K562 (cell line): ENCODE measurements at regions not wholly inside any gene's neighbourhood (a gene's known extent, or its start where the extent isn't known, plus 50 kb on each side); places are given as distances from the start of the nearest gene placed in this dataset.

ENCODE experiments used
- ATAC-seq: fragments of 200-7000 bp; cut with Tn5 transposase; 3 replicates; pipeline ENCODE4 v1.9.1; 2020; ENCODE audit warnings: moderate library complexity
- BruUV-seq: library from RNA; stranded (reverse); fragments of 400-500 nt; replicated peaks from 2 replicates; lab custom pipeline; 2021; lab: Mats Ljungman, UMichigan
- CTCF ChIA-PET: fragments of 300-600 bp; formaldehyde crosslinking; extraction: SDS; loops from one replicate; lab custom pipeline; 2021; ENCODE audit warnings: low intra/inter-chr PET ratio; lab: Yijun Ruan, JAX
- POLR2A ChIA-PET: fragments of 300-600, 350-650 bp; sonication (Branson Sonifier 250); formaldehyde crosslinking; extraction: SDS; loops from one replicate; lab custom pipeline; 2021; ENCODE audit warnings: antibody characterized with exemption, inconsistent platforms; lab: Yijun Ruan, JAX
- DNase-seq, 4 experiments: peaks; one replicate each; pipeline versions ENCODE4 v3.0.0 to v3.0.0-alpha.2; 2011 to 2018; ENCODE audit warnings: low spot score in 3 of 4, mixed read lengths in 3 of 4; ENCODE audit errors: extremely low read depth in 1 of 4
- FAIRE-seq: peaks from 2 replicates; lab custom pipeline; 2011; peaks lifted over from hg19 to GRCh38; lab: Jason Lieb, UNC
- H2AFZ ChIP-seq: 2 replicates; pipeline ENCODE4 v1.6.0; 2011; ENCODE audit warnings: low read depth, low read length, control low read depth, inconsistent platforms
- H3K27ac ChIP-seq: fragments of 200-600 bp; 3 replicates; pipeline ENCODE4 v1.8.0; 2011; ENCODE audit warnings: low read depth, mild to moderate bottlenecking, control low read depth, inconsistent platforms, low read length, moderate library complexity, mixed read lengths; ENCODE audit errors: extremely low read depth
- H3K27me3 ChIP-seq, 2 experiments: fragments of 300-600 bp in 1 of 2; 2 replicates in 1 of 2; 3 replicates in 1 of 2; pipeline versions ENCODE4 v1.6.0 to v1.8.0; 2011; ENCODE audit warnings: inconsistent platforms in 2 of 2, low read length in 2 of 2, mild to moderate bottlenecking in 1 of 2, mixed read lengths in 1 of 2, moderate library complexity in 1 of 2; ENCODE audit not compliant: control insufficient read depth in 2 of 2, insufficient read depth in 2 of 2
- H3K36me3 ChIP-seq: fragments of 300-600 bp; 3 replicates; pipeline ENCODE4 v1.8.0; 2011; ENCODE audit warnings: mild to moderate bottlenecking, low read length, inconsistent platforms; ENCODE audit not compliant: control insufficient read depth, insufficient read depth
- H3K4me1 ChIP-seq, 2 experiments: fragments of 200-600 bp in 1 of 2; replicated peaks in 1 of 2; 2 replicates in 1 of 2; 3 replicates in 1 of 2; pipeline versions ENCODE4 v1.5.1 to v1.8.0; 2011; ENCODE audit warnings: inconsistent platforms in 2 of 2, low read length in 2 of 2, mild to moderate bottlenecking in 1 of 2, mixed read lengths in 1 of 2, moderate library complexity in 1 of 2; ENCODE audit not compliant: control insufficient read depth in 2 of 2, insufficient read depth in 2 of 2
- H3K4me2 ChIP-seq: 2 replicates; pipeline ENCODE4 v1.6.1; 2011; ENCODE audit warnings: low read length, control low read depth, inconsistent platforms, mixed read lengths; ENCODE audit not compliant: insufficient read depth
- H3K4me3 ChIP-seq: fragments of 200-600 bp; sonication (generic), shearing (Covaris generic); 2 replicates; pipeline ENCODE4 v1.5.1; 2016; ENCODE audit warnings: control low read depth, inconsistent platforms
- H3K79me2 ChIP-seq: fragments of 200-600 bp; 3 replicates; pipeline ENCODE4 v1.8.0; 2011; ENCODE audit warnings: low read length, inconsistent platforms; ENCODE audit not compliant: control insufficient read depth, insufficient read depth
- H3K9ac ChIP-seq, 2 experiments: 2 replicates each; pipeline versions ENCODE4 v1.6.0 to v1.6.1; 2011; ENCODE audit warnings: low read depth in 2 of 2, low read length in 2 of 2, control low read depth in 1 of 2, inconsistent platforms in 1 of 2, mild to moderate bottlenecking in 1 of 2, mixed read lengths in 1 of 2; ENCODE audit not compliant: insufficient read depth in 1 of 2
- H3K9me1 ChIP-seq: one replicate; pipeline ENCODE4 v1.6.0; 2011; ENCODE audit warnings: inconsistent platforms, mild to moderate bottlenecking, low read length, moderate library complexity; ENCODE audit not compliant: control insufficient read depth, insufficient read depth
- H3K9me3 ChIP-seq: replicated peaks from 2 replicates; pipeline ENCODE4 v1.5.1; 2011; ENCODE audit warnings: low read depth, low read length, inconsistent platforms; ENCODE audit not compliant: control insufficient read depth, insufficient read depth
- H4K20me1 ChIP-seq: replicated peaks from 2 replicates; pipeline ENCODE4 v1.6.1; 2011; ENCODE audit warnings: low read length, inconsistent platforms, mixed read lengths; ENCODE audit not compliant: control insufficient read depth, insufficient read depth
- ATF3 ChIP-seq, 2 experiments: fragments of 450-650 bp in 1 of 2; sonication (generic) in 1 of 2; formaldehyde crosslinking in 1 of 2; IDR thresholded peaks in 1 of 2; conservative IDR thresholded peaks in 1 of 2; 2 replicates each; pipeline versions ENCODE4 v1.6.1 to v1.8.1; 2016 to 2023; ENCODE audit warnings: mild to moderate bottlenecking in 2 of 2, moderate library complexity in 2 of 2, inconsistent platforms in 1 of 2, missing genetic modification reagents in 1 of 2
- C11orf30 ChIP-seq: fragments of 450-650 bp; IDR thresholded peaks from 2 replicates; pipeline ENCODE4 v1.6.1; 2016; ENCODE audit warnings: low read depth, mild to moderate bottlenecking
- CBFA2T3 ChIP-seq: fragments of 450-650 bp; IDR thresholded peaks from 2 replicates; pipeline ENCODE4 v1.6.1; 2017
- DLX4 ChIP-seq: fragments of 250-450 bp; sonication (Bioruptor Pico); IDR thresholded peaks from 2 replicates; pipeline ENCODE4 v1.6.1; 2021; ENCODE audit warnings: mild to moderate bottlenecking
- FOS ChIP-seq: IDR thresholded peaks from 3 replicates; pipeline ENCODE4 v1.6.1; 2011; ENCODE audit not compliant: insufficient read length; ENCODE audit errors: extremely low read depth
- JUN ChIP-seq, 2 experiments: sonication (generic) in 1 of 2; formaldehyde crosslinking in 1 of 2; IDR thresholded peaks; 2 replicates each; pipeline versions ENCODE4 v1.6.1 to v1.8.0; 2012 to 2022; ENCODE audit warnings: borderline replicate concordance in 2 of 2, mild to moderate bottlenecking in 2 of 2, improper control_type of control experiment in 1 of 2, low read depth in 1 of 2, low read length in 1 of 2, missing genetic modification reagents in 1 of 2
- KLF13 ChIP-seq: fragments of 450-650 bp; IDR thresholded peaks from 2 replicates; pipeline ENCODE4 v1.6.1; 2016; ENCODE audit warnings: missing genetic modification characterization, low read depth, mild to moderate bottlenecking, missing compliant biosample characterization, moderate library complexity, borderline replicate concordance
- L3MBTL2 ChIP-seq: fragments of 450-650 bp; IDR thresholded peaks from 2 replicates; pipeline ENCODE4 v1.6.1; 2016; ENCODE audit warnings: mild to moderate bottlenecking, moderate library complexity
- NUFIP1 ChIP-seq: fragments of 450-650 bp; IDR thresholded peaks from 2 replicates; pipeline ENCODE4 v1.6.1; 2018; ENCODE audit not compliant: partially characterized antibody
- POLR2AphosphoS5 ChIP-seq: IDR thresholded peaks from 2 replicates; pipeline ENCODE4 v1.6.1; 2011; ENCODE audit warnings: mild to moderate bottlenecking, low read depth, low read length, moderate library complexity; ENCODE audit not compliant: control insufficient read depth, insufficient read depth
- ZBTB43 ChIP-seq: sonication (generic); formaldehyde crosslinking; IDR thresholded peaks from 2 replicates; pipeline ENCODE4 v1.8.0; 2023; ENCODE audit warnings: mild to moderate bottlenecking, missing genetic modification reagents
- ZFX ChIP-seq: sonication (generic); formaldehyde crosslinking; IDR thresholded peaks from 2 replicates; pipeline ENCODE4 v1.8.0; 2022; ENCODE audit warnings: mild to moderate bottlenecking, missing genetic modification reagents, moderate library complexity
- ZNF140 ChIP-seq: fragments of 250-450 bp; sonication (Bioruptor Pico); IDR thresholded peaks from 2 replicates; pipeline ENCODE4 v1.8.0; 2021; ENCODE audit warnings: moderate library complexity, mild to moderate bottlenecking, inconsistent platforms
- ZNF197 ChIP-seq: fragments of 200-800 bp; sonication (Bioruptor generic); IDR thresholded peaks from 2 replicates; pipeline ENCODE4 v1.6.1; 2016; ENCODE audit warnings: low read depth, missing genetic modification characterization, missing compliant biosample characterization
- ZNF282 ChIP-seq: sonication (generic); formaldehyde crosslinking; IDR thresholded peaks from 2 replicates; pipeline ENCODE4 v1.8.1; 2023; ENCODE audit warnings: missing genetic modification reagents
- ZNF316 ChIP-seq: fragments of 450-650 bp; IDR thresholded peaks from 2 replicates; pipeline ENCODE4 v1.6.1; 2016
- ZNF444 ChIP-seq: fragments of 250-450 bp; sonication (Bioruptor Pico); IDR thresholded peaks from 2 replicates; pipeline ENCODE4 v1.4.0; 2020; ENCODE audit warnings: mild to moderate bottlenecking, moderate library complexity
- WGBS: fragments of 100-300 bp; shearing (Covaris generic); methylation state at CpG from one replicate; pipeline ENCODE4 v1.1.6; 2016; ENCODE audit warnings: low coverage, mixed read lengths; ENCODE audit not compliant: insufficient coverage; ENCODE audit errors: missing lambda C conversion rate; 5-methylcytosine and 5-hydroxymethylcytosine counted together
- in situ Hi-C: fragments of 300-500 bp; cut with MboI; formaldehyde crosslinking; loops from 4 replicates; pipeline ENCODE4 v1.15.0; 2018; ENCODE audit warnings: inconsistent platforms, mixed read lengths
- intact Hi-C: fragments of 100-400 bp; cut with micrococcal nuclease; formaldehyde crosslinking; loops from 2 replicates; pipeline ENCODE4 v1.14.2; 2022

- in situ Hi-C loops (no loop called here), intact Hi-C loops (no loop called here)
- no TSS peak for BruUV-seq
- Histone ChIP-seq H3K27me3 (peaks cover 0 to 6% of the 10 kb centered on the region in 2 experiments; a peak in 1 of 5 replicates), H3K4me3 (no peak overlapping the region), H3K9ac (no peak overlapping the region), H3K9me1 (no peaks in the 10 kb centered on the region), H3K36me3 (no peaks in the 10 kb centered on the region), H4K20me1 (no peaks in the 10 kb centered on the region), H2AFZ (no peak overlapping the region), H3K4me1 (no peaks in the 10 kb centered on the region), H3K27ac (no peak overlapping the region), H3K79me2 (no peaks in the 10 kb centered on the region)
- WGBS: 0% methylated on average over 3 of the region's 3 CpGs
- FAIRE-seq (no peak), ATAC-seq (no peak)
- POLR2A ChIA-PET: interaction anchor here (0.8 kb wide), 1 partner anchor 13 kb away, joined by 4 read pairs; no protein-coding TSS in a partner anchor
- TF ChIP-seq KLF13 (tag) (no peak), NUFIP1 (no peak), C11orf30 (no peak), L3MBTL2 (no peak), JUN (IDR thresholded peaks at IDR 0.05; ENCODE audit: borderline replicate concordance, low read depth, low read length) (no peak), JUN (CRISPR knock-in tag; IDR thresholded peaks at IDR 0.05; ENCODE audit: borderline replicate concordance) (no peak), ATF3 (IDR thresholded peaks at IDR 0.05) (no peak), ATF3 (CRISPR knock-in tag; conservative IDR thresholded peaks at IDR 0.05) (no peak), ZNF282 (CRISPR knock-in tag) (no peak), ZNF316 (no peak), ZNF140 (CRISPR knock-in tag) (no peak), POLR2AphosphoS5 (no peak), FOS (no peak), ZNF444 (no peak), ZNF197 (CRISPR knock-in tag) (no peak), DLX4 (CRISPR knock-in tag) (no peak), ZFX (CRISPR knock-in tag) (no peak), ZBTB43 (CRISPR knock-in tag) (no peak), CBFA2T3 (no peak)
- TF ChIP-seq, all 486 proteins: peak for 0
- no peak for DNase-seq
- Histone ChIP-seq H3K4me2 (no peak overlapping the region), H3K9me3 (no peaks in the 10 kb centered on the region)
- CTCF ChIA-PET: no interaction called here
These were observed 62.0 kb downstream of the CNGA2 start for GRCh38 chrX:151796576-151796975.
